Fibroblast of skin of right biceps (primary cell): ENCODE measurements at regions not wholly inside any gene's neighbourhood (a gene's known extent, or its start where the extent isn't known, plus 50 kb on each side); places are given as distances from the start of the nearest gene placed in this dataset.
"Not testable (repeated sequence)": the region's sequence is repeated elsewhere in the genome, so short reads cannot be mapped to it uniquely, and the experiment has no call there.

ENCODE experiments used
- DNase-seq: peaks from one replicate; pipeline ENCODE4 v3.0.0-alpha.2; 2013

DNA sequence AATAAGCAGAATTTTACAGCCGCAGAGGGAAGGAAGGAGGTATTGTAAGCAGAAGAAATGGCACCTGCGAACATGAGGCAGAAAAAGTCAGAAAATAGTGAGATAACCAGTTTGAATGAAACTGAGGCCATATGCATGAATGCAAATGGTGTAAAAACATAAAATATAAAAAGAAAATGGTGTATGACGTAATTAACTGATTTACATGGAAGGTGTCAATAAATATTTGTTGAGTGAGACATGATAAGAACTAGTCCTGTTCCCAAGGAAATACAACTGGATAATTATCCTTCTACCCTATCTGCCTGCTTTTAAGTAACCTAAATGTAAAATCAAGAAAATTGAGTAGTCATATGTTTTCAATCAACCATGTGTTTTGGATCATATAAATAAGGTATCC lies 178.1 kb upstream of the TOX3 start:
- no peak for DNase-seq

DNA sequence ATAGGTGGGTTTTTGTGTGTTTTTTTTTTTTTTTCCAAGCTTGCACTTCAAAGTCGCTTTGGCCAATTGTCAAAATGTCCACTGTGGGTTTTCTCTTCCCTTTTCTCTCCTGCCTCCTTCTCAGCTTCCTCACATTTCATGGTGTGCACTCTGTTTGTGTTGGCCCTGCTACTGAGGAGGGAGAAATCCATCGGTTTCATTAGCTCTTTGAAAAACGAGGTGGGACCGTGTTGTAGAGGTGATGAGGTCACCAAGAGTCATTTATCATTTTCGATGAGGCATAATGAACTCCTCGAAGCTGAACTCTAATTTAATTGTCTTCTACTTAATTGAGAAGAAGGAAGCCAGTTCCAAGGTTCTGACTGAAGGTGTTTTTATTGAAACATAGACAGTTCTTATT lies 174.4 kb upstream of the TOX3 start:
- DNase-seq: no peak

GRCh38 chr16:52718046-52718445 lies 171.1 kb upstream of the TOX3 start:
- DNase-seq: no peak

DNA sequence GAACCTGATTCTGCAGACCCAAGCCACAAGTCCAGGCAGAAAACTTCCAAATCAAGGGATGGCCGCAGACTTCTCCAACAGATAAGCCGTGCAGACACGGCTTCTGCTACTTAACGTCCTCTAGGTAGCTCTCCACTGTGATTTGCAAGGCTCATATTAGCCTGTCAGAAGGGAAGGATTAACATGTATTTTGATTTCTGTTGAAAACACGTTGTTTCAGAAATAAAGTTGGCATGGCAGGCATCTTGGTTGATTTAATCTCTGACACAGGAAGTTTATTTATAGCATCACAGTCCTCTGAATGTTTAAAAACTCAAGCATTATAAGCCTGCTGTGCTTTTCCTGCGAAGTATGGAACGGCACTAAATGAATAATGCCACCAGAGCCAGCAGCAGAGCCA lies 166.8 kb upstream of the TOX3 start:
- no peak for DNase-seq

- DNase-seq: no peak
Observed at GRCh38 chr16:52709306-52709705, 162.4 kb upstream of the TOX3 start.

- no peak for DNase-seq
Observed at GRCh38 chr16:52708476-52708875, 161.5 kb upstream of the TOX3 start.

DNA sequence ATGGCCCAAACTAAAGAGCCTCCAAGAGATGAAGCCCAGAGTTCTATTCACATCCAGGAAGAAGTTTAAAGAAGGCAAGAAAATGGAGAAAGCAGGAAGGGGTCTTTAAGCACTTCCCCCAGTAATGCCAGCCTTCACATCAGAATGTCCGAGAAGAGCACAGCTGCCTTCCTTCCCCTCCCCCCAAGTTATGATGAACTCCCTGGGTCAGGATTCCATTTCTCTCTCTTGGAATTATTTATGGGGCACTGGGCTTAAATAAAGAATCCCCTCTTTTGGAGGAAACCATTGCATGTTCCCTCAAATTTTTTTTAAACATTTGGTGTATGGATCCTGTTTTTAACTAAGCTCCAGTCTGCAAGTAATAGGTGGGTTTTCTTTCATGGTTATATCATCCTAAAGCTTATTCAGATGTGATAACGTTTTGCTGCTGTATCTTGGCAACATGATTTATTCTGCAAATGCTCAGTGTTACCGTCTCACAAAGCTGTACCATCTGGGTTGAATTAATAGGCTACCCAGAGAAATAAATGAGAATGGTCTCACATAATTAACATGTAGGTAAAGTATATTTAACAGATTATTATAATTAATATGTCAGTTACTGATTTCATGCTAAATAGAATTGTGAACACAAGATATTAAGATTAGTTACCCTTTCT lies 160.9 kb upstream of the TOX3 start:
- no peak for DNase-seq

- no peak for DNase-seq
Observed at GRCh38 chr16:52705122-52705521, 158.2 kb upstream of the TOX3 start.

- DNase-seq: no peak
Observed at GRCh38 chr16:52697971-52698370, 151.0 kb upstream of the TOX3 start.

DNA sequence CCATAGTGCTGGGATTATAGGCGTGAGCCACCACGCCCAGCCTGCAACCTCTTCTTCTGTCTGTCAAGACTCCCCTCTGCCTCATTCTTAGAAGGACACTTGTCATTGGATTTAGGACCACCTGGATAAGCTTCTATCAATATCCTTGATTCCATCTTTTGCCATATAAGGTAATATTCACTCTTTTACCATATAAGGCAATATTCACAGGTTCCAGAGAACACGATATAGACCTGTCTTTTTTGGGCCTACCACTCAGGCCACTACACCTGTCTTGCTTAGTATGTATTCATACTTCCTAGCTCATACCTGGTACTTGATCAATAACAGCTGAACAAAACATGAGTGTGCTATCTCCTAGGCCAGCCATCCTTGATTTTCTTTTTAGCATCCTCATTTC lies 149.2 kb upstream of the TOX3 start:
- no peak for DNase-seq

- no peak for DNase-seq
Observed at GRCh38 chr16:52690468-52690867, 143.5 kb upstream of the TOX3 start.

- no peak for DNase-seq
Observed at GRCh38 chr16:52680993-52681392, 134.1 kb upstream of the TOX3 start.

DNA sequence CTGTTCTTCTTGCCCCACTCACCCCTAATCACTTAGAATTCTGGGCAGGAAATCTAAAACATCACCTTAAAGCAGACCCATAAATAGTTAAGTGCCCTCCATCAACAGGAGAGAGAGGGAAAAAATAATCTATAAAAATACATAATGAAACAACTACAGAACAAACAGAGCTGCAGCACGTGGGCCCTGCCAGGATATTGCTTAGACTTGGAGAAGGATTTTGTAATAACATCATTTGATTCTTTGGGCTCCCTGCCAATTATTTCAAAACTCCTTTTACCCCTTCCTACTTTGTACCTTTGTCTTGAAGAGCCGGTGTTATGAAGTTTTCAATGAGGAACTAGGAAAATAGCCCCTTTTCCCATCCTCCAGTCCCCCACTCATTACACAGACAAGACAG lies 130.6 kb upstream of the TOX3 start:
- no peak for DNase-seq

DNA sequence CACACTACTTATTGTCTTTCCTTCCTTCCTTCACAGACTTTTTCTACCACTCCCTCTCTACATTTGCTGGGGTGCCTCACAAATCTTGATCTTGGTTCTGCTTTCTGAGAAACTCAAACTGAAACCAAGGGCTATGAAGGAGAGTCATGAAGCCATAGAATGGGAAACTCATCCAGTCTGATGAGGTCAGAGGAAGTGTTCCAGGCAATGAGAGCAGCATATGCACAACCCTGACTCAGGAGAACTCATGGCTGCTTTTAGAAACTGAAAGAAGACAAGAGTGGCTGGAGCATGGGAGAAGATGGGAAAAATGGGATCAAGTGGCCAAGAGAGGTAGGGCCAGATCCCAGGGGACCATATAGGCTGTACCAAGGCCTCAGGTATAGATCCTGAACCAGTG lies 130.0 kb upstream of the TOX3 start:
- no peak for DNase-seq

DNA sequence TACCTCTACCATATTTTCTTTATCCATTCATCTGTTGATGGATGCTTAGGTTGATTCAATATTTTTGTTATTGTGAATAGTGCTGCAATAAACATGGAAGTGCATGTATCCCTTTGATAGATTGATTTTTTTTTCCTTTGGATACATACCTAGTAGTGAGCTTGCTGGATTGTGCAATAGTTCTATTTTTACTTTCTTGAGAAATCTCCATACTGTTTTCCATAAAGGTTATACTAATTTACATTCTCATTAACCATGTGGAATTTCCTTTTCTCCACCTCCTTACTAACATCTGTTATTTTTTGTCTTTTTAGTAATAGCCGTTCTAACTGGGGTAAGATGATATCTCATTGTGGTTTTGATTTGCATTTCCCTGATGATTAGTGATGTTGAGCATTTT lies 124.6 kb upstream of the TOX3 start:
- no peak for DNase-seq

DNA sequence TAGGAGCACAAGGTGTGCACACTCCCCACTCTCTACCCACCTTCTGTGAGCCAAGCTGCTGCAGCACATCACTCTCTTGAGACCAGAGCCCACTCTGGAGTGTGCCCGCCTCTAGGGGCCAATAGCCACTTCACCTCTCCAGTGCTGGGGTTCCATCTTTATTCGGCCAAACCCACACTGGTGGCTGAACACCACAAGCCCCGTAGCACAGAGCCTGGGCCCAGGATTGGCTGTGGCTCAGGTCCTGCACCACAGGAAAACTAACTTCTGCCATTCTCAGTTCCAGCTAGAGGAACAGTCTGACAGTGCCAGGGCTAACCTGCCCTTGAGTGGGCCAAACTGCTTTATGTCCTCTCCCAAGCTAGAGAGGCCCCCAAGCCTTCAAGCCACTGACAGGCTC lies 111.0 kb upstream of the TOX3 start:
- no peak for DNase-seq

DNA sequence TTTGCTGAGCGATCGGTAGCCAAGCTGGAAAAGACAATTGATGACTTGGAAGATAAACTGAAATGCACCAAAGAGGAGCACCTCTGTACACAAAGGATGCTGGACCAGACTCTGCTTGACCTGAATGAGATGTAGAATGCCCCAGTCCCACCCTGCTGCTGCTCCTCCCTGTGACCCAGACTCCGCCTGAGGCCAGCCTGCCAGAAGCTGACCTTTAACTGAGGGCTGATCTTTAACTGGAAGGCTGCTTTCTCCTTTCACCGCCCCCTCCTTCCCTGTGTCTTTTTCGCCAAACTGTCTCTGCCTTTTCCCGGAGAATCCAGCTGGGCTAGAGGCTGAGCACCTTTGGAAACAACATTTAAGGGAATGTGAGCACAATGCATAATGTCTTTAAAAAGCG lies 109.0 kb upstream of the TOX3 start:
- not testable (repeated sequence) for DNase-seq

- DNase-seq: not testable (repeated sequence)
Observed at GRCh38 chr16:52655156-52655555, 108.2 kb upstream of the TOX3 start.

DNA sequence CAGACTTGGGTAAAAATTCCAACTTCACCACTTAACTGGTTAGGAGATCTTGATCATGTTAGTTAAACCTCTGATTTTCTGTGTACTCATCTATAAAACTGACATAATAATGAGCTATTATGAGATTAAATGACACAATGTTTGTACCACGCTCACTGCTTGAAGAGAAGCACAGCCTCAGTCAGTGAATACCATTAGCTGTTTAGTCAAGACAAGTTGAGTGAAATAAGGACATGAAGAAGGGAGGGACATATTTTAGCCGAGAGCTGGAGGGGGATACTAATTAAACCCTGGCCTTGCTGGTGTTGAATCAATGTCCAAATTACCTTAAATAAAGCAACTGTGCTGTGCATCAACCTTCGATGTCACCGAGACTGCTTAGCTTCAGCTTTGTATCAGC lies 105.1 kb upstream of the TOX3 start:
- no peak for DNase-seq

- no peak for DNase-seq
Observed at GRCh38 chr16:52650789-52651188, 103.8 kb upstream of the TOX3 start.

DNA sequence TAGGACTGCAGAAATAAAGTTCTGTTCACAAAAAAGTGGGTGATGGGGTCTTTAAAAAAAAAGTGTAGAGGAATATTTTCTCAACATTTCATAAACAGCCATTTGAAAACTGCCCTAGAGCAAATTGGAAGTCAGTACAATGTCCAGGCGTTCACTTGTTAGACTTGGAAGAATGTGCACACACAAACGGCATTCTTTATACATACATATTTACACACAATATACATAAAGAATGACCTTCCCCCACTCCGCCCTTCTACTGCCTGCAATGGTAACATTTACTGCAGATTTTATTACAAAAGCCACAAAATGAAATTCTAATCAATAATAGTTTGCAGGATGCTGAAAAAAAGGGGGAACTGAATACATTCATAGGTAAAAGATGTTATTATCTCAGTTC lies 103.4 kb upstream of the TOX3 start:
- DNase-seq: no peak

DNA sequence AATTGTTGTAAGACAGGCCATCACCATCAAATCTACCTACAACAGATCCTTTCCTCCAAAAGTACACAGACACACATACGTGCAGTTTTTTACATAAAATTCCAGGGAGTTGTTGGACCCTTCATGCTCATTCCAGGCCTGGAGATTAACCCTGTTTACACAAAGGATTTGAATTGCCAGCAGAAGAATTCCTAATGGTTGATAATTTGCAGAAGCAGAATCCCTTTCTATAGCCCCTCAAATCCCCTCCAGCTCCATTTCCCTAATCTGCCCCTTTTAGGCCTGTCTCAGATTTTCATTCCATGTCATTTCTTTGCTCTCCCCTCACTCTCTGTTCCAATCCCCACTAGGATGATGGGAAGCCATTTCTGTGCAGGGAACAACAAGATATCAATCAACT lies 102.9 kb upstream of the TOX3 start:
- no peak for DNase-seq

DNA sequence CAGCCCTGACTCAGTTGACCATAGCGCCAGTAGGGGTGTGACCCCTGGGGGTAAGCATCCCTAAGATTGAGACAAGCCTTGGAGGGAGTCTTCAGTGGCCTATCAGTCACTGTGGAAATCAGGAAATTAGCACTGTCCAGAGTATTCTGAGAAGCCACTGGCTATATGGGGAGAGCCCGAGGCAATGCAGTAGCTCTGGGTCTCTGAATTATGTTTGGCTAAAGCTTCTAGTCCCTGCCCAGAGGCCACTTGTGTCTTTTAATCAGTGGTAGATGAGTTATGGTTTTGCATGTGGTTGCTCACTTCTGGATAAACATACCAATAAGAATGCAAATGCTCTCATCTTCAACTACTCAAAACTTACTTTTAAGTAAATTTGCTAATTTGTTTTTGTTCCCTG lies 100.6 kb upstream of the TOX3 start:
- no peak for DNase-seq

GRCh38 chr16:52643006-52643405 lies 96.1 kb upstream of the TOX3 start:
- no peak for DNase-seq

GRCh38 chr16:52634528-52634927 lies 87.6 kb upstream of the TOX3 start:
- no peak for DNase-seq

DNA sequence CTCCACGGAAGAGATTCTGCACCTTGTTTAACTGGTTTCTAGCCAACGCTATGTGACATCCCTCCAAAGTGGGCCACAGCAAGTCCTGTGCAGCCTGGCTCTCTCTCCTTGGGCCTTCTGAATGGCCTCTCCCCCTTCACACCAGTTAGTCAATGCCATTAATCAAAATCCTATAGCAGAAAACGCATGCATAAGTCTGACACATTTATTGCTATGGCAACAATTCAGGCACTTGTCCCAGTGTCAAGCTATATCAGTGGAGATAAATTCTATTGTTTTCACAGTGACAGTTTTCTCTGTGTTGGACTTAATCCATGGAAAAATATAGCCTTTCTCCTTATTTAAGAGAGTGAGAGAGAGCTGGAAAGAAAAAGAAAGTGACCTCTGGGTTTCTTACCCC lies 87.2 kb upstream of the TOX3 start:
- DNase-seq: no peak
